Activated B cell treated with CpG ODN at 0.5 μM for 24 hours (primary cell): ENCODE measurements at regions not wholly inside any gene's neighbourhood (a gene's known extent, or its start where the extent isn't known, plus 50 kb on each side); places are given as distances from the start of the nearest gene placed in this dataset.

Source experiments
- ATAC-seq: fragments of 200-7000 bp; cut with Tn5 transposase; one replicate; pipeline ENCODE4 v1.10.0; 2021; ENCODE audit warnings: low read depth, mild to moderate bottlenecking, moderate library complexity
- CTCF ChIA-PET: fragments of 350-600 bp; sonication (Branson Sonifier 250); formaldehyde crosslinking; loops from one replicate; lab custom pipeline; 2021; ENCODE audit warnings: antibody characterized with exemption; lab: Charles Lee
- POLR2A ChIA-PET: fragments of 350-600 bp; sonication (Branson Sonifier 250); formaldehyde crosslinking; loops from one replicate; lab custom pipeline; 2021; ENCODE audit warnings: antibody characterized with exemption; lab: Charles Lee
- DNase-seq: peaks from one replicate; pipeline ENCODE4 v3.0.0; 2022
- H3K27ac Mint-ChIP-seq: one replicate; pipeline ENCODE4 v1.8.0; 2020; ENCODE audit warnings: mixed read lengths
- H3K27me3 Mint-ChIP-seq: one replicate; pipeline ENCODE4 v1.8.0; 2021; ENCODE audit warnings: mixed read lengths
- H3K36me3 Mint-ChIP-seq: one replicate; pipeline ENCODE4 v1.8.0; 2021; ENCODE audit warnings: low read depth, mixed read lengths
- H3K4me1 Mint-ChIP-seq: one replicate; pipeline ENCODE4 v1.8.0; 2021; ENCODE audit warnings: mixed read lengths
- H3K4me3 Mint-ChIP-seq: one replicate; pipeline ENCODE4 v1.8.0; 2020; ENCODE audit warnings: mild to moderate bottlenecking, mixed read lengths
- H3K9me3 Mint-ChIP-seq: one replicate; pipeline ENCODE4 v1.8.0; 2020; ENCODE audit warnings: mixed read lengths
- CTCF ChIP-seq: fragments of 200-600 bp; IDR thresholded peaks from one replicate; pipeline ENCODE4 v1.8.0; 2022; ENCODE audit warnings: antibody characterized with exemption, mild to moderate bottlenecking
- intact Hi-C: fragments of 100-400 bp; cut with micrococcal nuclease; formaldehyde crosslinking; loops from one replicate; pipeline ENCODE4 v1.15.1; 2024

DNA sequence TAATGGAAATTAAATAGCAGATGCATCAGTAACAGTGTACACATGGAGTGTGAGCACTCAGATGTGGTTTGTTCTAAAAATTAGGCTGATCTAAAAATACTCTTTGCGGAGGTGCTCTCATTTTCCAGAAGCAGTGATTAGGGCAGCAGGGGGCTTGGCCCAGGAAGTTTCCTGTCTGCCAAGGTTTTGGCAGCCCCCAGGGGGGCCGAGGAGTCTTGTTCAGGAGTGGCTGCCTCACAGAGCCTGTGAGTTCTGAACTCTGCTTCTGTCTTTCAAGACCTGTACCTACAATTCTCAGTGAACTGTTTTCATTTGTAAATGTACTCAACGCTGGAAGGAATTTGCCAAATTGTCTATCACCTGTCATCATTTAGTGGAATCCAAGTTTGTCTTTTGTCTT is 388.4 kb upstream of the CDH11 start:
- H3K36me3 Mint-ChIP-seq = no peaks in the 10 kb centered on the region
- POLR2A ChIA-PET = no interaction called here
- H3K9me3 Mint-ChIP-seq = peaks cover 3% of the 10 kb centered on the region
- DNase-seq (no peak), ATAC-seq (no peak)
- H3K4me1 Mint-ChIP-seq = no peaks in the 10 kb centered on the region
- CTCF ChIA-PET = no interaction called here
- intact Hi-C loops = no loop called here
- H3K4me3 Mint-ChIP-seq = no peak overlapping the region
- H3K27ac Mint-ChIP-seq = no peak overlapping the region
- no peaks in the 10 kb centered on the region for H3K27me3 Mint-ChIP-seq
- no peak for TF ChIP-seq CTCF

DNA sequence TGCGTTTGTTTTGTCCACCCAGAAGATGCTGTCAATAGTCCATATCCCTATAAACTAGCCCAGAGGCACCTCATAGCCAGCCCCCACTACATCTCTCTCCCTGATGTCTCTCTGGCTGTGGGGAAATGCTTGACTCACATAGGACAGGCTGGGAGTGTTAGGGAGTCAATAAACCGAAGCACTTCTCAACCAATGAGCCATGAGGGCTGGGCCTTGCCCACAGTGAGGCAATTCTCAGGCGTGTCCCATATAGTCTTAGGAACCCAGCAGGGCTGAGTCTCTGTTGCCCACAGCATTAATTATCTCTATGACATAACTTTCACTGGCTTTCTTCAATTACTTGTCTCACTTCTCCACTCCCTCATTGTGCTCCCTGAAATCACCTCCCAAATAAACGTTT is 387.3 kb upstream of the CDH11 start:
- Mint-ChIP-seq H3K9me3 (peaks cover 3% of the 10 kb centered on the region), H3K36me3 (no peaks in the 10 kb centered on the region), H3K4me1 (no peaks in the 10 kb centered on the region), H3K27me3 (no peaks in the 10 kb centered on the region), H3K27ac (no peak overlapping the region), H3K4me3 (no peak overlapping the region)
- intact Hi-C loops = no loop called here
- DNase-seq (no peak), ATAC-seq (no peak)
- no peak for TF ChIP-seq CTCF
- ChIA-PET CTCF (no interaction called here), POLR2A (no interaction called here)

- CTCF ChIA-PET = no interaction called here
- TF ChIP-seq CTCF = no peak
- no peak for ATAC-seq
- no peak for DNase-seq
- Mint-ChIP-seq H3K4me1 (no peaks in the 10 kb centered on the region), H3K27ac (no peak overlapping the region), H3K9me3 (peaks cover 7% of the 10 kb centered on the region), H3K27me3 (no peaks in the 10 kb centered on the region), H3K36me3 (no peaks in the 10 kb centered on the region), H3K4me3 (no peak overlapping the region)
- POLR2A ChIA-PET = no interaction called here
- intact Hi-C loops = no loop called here
Measured at GRCh38 chr16:65500919-65501318, 379.1 kb upstream of the CDH11 start.

DNA sequence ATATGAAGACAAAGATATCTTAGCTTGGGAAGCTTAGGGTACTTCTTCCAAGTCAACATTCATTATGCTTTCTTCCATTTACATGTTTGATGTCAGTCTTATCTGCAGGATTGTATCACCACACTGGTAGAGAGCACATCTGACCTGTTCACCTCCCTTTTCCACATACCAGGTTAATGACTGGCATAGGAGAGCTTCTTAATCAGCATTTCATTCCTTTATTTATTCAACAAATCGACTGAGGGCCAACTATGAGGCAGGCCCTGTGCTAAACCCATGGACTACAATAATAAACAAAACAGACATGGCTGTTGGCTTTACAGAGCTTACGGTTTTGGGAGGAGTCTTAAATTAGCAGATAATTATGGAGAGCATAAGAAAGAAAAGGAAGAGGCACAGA is 378.1 kb upstream of the CDH11 start:
- no peak for TF ChIP-seq CTCF
- ATAC-seq (no peak), DNase-seq (no peak)
- intact Hi-C loops = no loop called here
- ChIA-PET POLR2A (no interaction called here), CTCF (no interaction called here)
- Mint-ChIP-seq H3K4me3 (no peak overlapping the region), H3K4me1 (no peaks in the 10 kb centered on the region), H3K9me3 (peaks cover 7% of the 10 kb centered on the region), H3K36me3 (no peaks in the 10 kb centered on the region), H3K27me3 (no peaks in the 10 kb centered on the region), H3K27ac (no peak overlapping the region)

DNA sequence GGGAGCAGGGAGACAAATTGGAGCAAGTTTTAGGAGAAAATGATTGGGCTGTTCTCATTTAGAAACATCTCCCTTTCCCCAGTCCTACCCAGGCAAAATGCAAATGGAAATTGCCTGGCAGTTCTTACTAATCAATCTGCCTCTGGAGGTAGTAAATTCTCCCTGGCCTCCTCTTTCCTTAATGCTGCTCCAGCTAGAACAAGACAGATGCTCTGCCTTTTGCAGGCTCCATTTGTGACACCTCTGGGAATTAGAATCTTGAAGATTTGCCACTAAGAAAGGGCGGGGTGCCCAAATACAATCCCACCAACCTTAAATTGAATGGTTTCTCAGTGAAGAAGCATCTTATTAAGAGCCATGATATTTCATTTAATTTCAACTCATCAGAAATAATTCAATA is 377.7 kb upstream of the CDH11 start:
- Mint-ChIP-seq H3K27ac (no peak overlapping the region), H3K9me3 (peaks cover 7% of the 10 kb centered on the region), H3K36me3 (no peaks in the 10 kb centered on the region), H3K4me3 (no peak overlapping the region), H3K27me3 (no peaks in the 10 kb centered on the region), H3K4me1 (no peaks in the 10 kb centered on the region)
- no peak for ATAC-seq
- no peak for DNase-seq
- POLR2A ChIA-PET = no interaction called here
- intact Hi-C loops = no loop called here
- no peak for TF ChIP-seq CTCF
- CTCF ChIA-PET = no interaction called here
